ENCODE measurements at regions not wholly inside any gene's neighbourhood (a gene's known extent, or its start where the extent isn't known, plus 50 kb on each side); places are given as distances from the start of the nearest gene placed in this dataset.

GRCh38 chr5:125054146-125054545, 307.7 kb upstream of the ZNF608 start:
- no peak for TF ChIP-seq ZNF274 (IDR thresholded peaks at IDR 0.05; ENCODE audit: low read depth, low read length)
- Histone ChIP-seq H3K9ac (ENCODE audit: insufficient read length, low read depth) (no peak overlapping the region), H3K4me3 (ENCODE audit: insufficient read length, low read depth) (no peak overlapping the region), H3K36me3 (ENCODE audit: insufficient read depth, insufficient read length, low read length) (no peaks in the 10 kb centered on the region), H3K4me1 (ENCODE audit: insufficient read depth, insufficient read length) (no peaks in the 10 kb centered on the region), H3K27me3 (ENCODE audit: insufficient read depth, insufficient read length) (no peaks in the 10 kb centered on the region), H3K9me3 (ENCODE audit: insufficient read depth, low read length) (0 out of 2 replicates have a peak, but pooled peaks cover 4% of the 10 kb centered on the region)
- no peak for DNase-seq (ENCODE audit: low read depth, low spot score)

GRCh38 chr5:125056671-125057485, 310.4 kb upstream of the ZNF608 start:
- H3K4me3 ChIP-seq (ENCODE audit: insufficient read length, low read depth): no peak overlapping the region
- no peak overlapping the region for H3K9ac ChIP-seq (ENCODE audit: insufficient read length, low read depth)
- no peak for DNase-seq (ENCODE audit: low read depth, low spot score)
- 0 out of 2 replicates have a peak, but pooled peaks cover 4% of the 10 kb centered on the region for H3K9me3 ChIP-seq (ENCODE audit: insufficient read depth, low read length)
- H3K27me3 ChIP-seq (ENCODE audit: insufficient read depth, insufficient read length): no peaks in the 10 kb centered on the region
- no peak for TF ChIP-seq ZNF274 (IDR thresholded peaks at IDR 0.05; ENCODE audit: low read depth, low read length)
- TF ChIP-seq SUZ12 (IDR thresholded peaks at IDR 0.05; ENCODE audit: extremely low read depth, insufficient read depth, insufficient read length): no peak
- no peak for TF ChIP-seq YY1 (IDR thresholded peaks at IDR 0.05; ENCODE audit: insufficient read depth, insufficient read length)
- H3K4me1 ChIP-seq (ENCODE audit: insufficient read depth, insufficient read length): no peaks in the 10 kb centered on the region
- H3K36me3 ChIP-seq (ENCODE audit: insufficient read depth, insufficient read length, low read length): no peaks in the 10 kb centered on the region

GRCh38 chr5:125057912-125058826, 311.7 kb upstream of the ZNF608 start:
- Histone ChIP-seq H3K4me3 (ENCODE audit: insufficient read length, low read depth) (no peak overlapping the region), H3K36me3 (ENCODE audit: insufficient read depth, insufficient read length, low read length) (no peaks in the 10 kb centered on the region), H3K9ac (ENCODE audit: insufficient read length, low read depth) (no peak overlapping the region), H3K9me3 (ENCODE audit: insufficient read depth, low read length) (0 out of 2 replicates have a peak, but pooled peaks cover 4% of the 10 kb centered on the region), H3K4me1 (ENCODE audit: insufficient read depth, insufficient read length) (no peaks in the 10 kb centered on the region), H3K27me3 (ENCODE audit: insufficient read depth, insufficient read length) (no peaks in the 10 kb centered on the region)
- TF ChIP-seq YY1 (IDR thresholded peaks at IDR 0.05; ENCODE audit: insufficient read depth, insufficient read length) (no peak), SUZ12 (IDR thresholded peaks at IDR 0.05; ENCODE audit: extremely low read depth, insufficient read depth, insufficient read length) (no peak), ZNF274 (IDR thresholded peaks at IDR 0.05; ENCODE audit: low read depth, low read length) (no peak)
- DNase-seq (ENCODE audit: low read depth, low spot score): no peak

GRCh38 chr5:125059255-125060002, 313.0 kb upstream of the ZNF608 start:
- TF ChIP-seq YY1 (IDR thresholded peaks at IDR 0.05; ENCODE audit: insufficient read depth, insufficient read length): no peak
- no peak for DNase-seq (ENCODE audit: low read depth, low spot score)
- Histone ChIP-seq H3K9ac (ENCODE audit: insufficient read length, low read depth) (no peak overlapping the region), H3K4me1 (ENCODE audit: insufficient read depth, insufficient read length) (no peaks in the 10 kb centered on the region), H3K9me3 (ENCODE audit: insufficient read depth, low read length) (0 out of 2 replicates have a peak, but pooled peaks cover 4% of the 10 kb centered on the region), H3K27me3 (ENCODE audit: insufficient read depth, insufficient read length) (no peaks in the 10 kb centered on the region), H3K4me3 (ENCODE audit: insufficient read length, low read depth) (no peak overlapping the region), H3K36me3 (ENCODE audit: insufficient read depth, insufficient read length, low read length) (no peaks in the 10 kb centered on the region)

- no peak for DNase-seq (ENCODE audit: low read depth, low spot score)
- Histone ChIP-seq H3K4me3 (ENCODE audit: insufficient read length, low read depth) (no peak overlapping the region), H3K27me3 (ENCODE audit: insufficient read depth, insufficient read length) (no peaks in the 10 kb centered on the region), H3K4me1 (ENCODE audit: insufficient read depth, insufficient read length) (no peaks in the 10 kb centered on the region), H3K36me3 (ENCODE audit: insufficient read depth, insufficient read length, low read length) (no peaks in the 10 kb centered on the region), H3K9me3 (ENCODE audit: insufficient read depth, low read length) (0 out of 2 replicates have a peak, but pooled peaks cover 4% of the 10 kb centered on the region), H3K9ac (ENCODE audit: insufficient read length, low read depth) (no peak overlapping the region)
- TF ChIP-seq SUZ12 (IDR thresholded peaks at IDR 0.05; ENCODE audit: extremely low read depth, insufficient read depth, insufficient read length) (no peak), ZNF274 (IDR thresholded peaks at IDR 0.05; ENCODE audit: low read depth, low read length) (no peak), YY1 (IDR thresholded peaks at IDR 0.05; ENCODE audit: insufficient read depth, insufficient read length) (no peak)
Observed at GRCh38 chr5:125061726-125062125, 315.3 kb upstream of the ZNF608 start.

- no peaks in the 10 kb centered on the region for H3K27me3 ChIP-seq (ENCODE audit: insufficient read depth, insufficient read length)
- H3K4me3 ChIP-seq (ENCODE audit: insufficient read length, low read depth): no peak overlapping the region
- TF ChIP-seq YY1 (IDR thresholded peaks at IDR 0.05; ENCODE audit: insufficient read depth, insufficient read length): no peak
- no peak for TF ChIP-seq SUZ12 (IDR thresholded peaks at IDR 0.05; ENCODE audit: extremely low read depth, insufficient read depth, insufficient read length)
- TF ChIP-seq ZNF274 (IDR thresholded peaks at IDR 0.05; ENCODE audit: low read depth, low read length): no peak
- DNase-seq (ENCODE audit: low read depth, low spot score): no peak
- H3K9me3 ChIP-seq (ENCODE audit: insufficient read depth, low read length): 0 out of 2 replicates have a peak, but pooled peaks cover 3% of the 10 kb centered on the region
- no peaks in the 10 kb centered on the region for H3K36me3 ChIP-seq (ENCODE audit: insufficient read depth, insufficient read length, low read length)
- no peak overlapping the region for H3K9ac ChIP-seq (ENCODE audit: insufficient read length, low read depth)
- H3K4me1 ChIP-seq (ENCODE audit: insufficient read depth, insufficient read length): no peaks in the 10 kb centered on the region
Observed at GRCh38 chr5:125064621-125065438, 318.4 kb upstream of the ZNF608 start.
